HCT116 (cell line): ENCODE measurements at regions not wholly inside any gene's neighbourhood (a gene's known extent, or its start where the extent isn't known, plus 50 kb on each side); places are given as distances from the start of the nearest gene placed in this dataset.

Source experiments
- ATAC-seq: fragments of 200-7000 bp; cut with Tn5 transposase; 2 replicates; pipeline ENCODE4 v1.9.1; 2020; ENCODE audit warnings: mild to moderate bottlenecking, moderate library complexity
- BruUV-seq: library from RNA; stranded (reverse); fragments of 400-500 nt; replicated peaks from 2 replicates; lab custom pipeline; 2021; lab: Mats Ljungman, UMichigan
- CTCF ChIA-PET: fragments of 300-600 bp; sonication (Branson Sonifier 250); formaldehyde crosslinking; loops from one replicate; lab custom pipeline; 2021; ENCODE audit warnings: antibody characterized with exemption; lab: Charles Lee
- POLR2A ChIA-PET: fragments of 300-600, 350-600 bp; sonication (Branson Sonifier 250); formaldehyde crosslinking; loops from one replicate; lab custom pipeline; 2021; ENCODE audit warnings: antibody characterized with exemption; lab: Charles Lee
- RAD21 ChIA-PET, 2 experiments: fragments of 300-600 bp; sonication (Branson Sonifier 250); formaldehyde crosslinking; loops; one replicate each; lab custom pipeline; 2023; ENCODE audit warnings: low total read pairs in 2 of 2; ENCODE audit not compliant: uncharacterized antibody in 2 of 2, unreplicated experiment in 2 of 2, low non-redundant PET in 1 of 2; lab: Charles Lee
- DNase-seq: peaks from one replicate; pipeline ENCODE4 v3.0.0-alpha.2; 2010; ENCODE audit warnings: low read depth, low spot score
- H2AFZ ChIP-seq: fragments of 200-600 bp; shearing (Covaris generic), sonication (generic); 2 replicates; pipeline ENCODE4 v1.6.1; 2017; ENCODE audit warnings: low read depth, mixed run types, mixed read lengths, antibody characterized with exemption, low read length; ENCODE audit not compliant: poor library complexity, severe bottlenecking
- H3K27ac ChIP-seq: 2 replicates; pipeline ENCODE4 v1.5.1; 2012; ENCODE audit warnings: low read depth, low read length
- H3K27me3 ChIP-seq: fragments of 200-600 bp; sonication (generic); 2 replicates; pipeline ENCODE4 v1.6.1; 2016; ENCODE audit warnings: mixed run types, low read length, mixed read lengths; ENCODE audit not compliant: insufficient read depth
- H3K36me3 ChIP-seq, 2 experiments: fragments of 200-500 bp in 1 of 2; fragments of 200-600 bp in 1 of 2; sonication (Bioruptor generic) in 1 of 2; sonication (generic) in 1 of 2; 2 replicates each; pipeline versions ENCODE4 v1.5.1 to v1.6.1; 2014 to 2016; ENCODE audit warnings: low read length in 2 of 2, inconsistent platforms in 1 of 2, mixed read lengths in 1 of 2, mixed run types in 1 of 2; ENCODE audit not compliant: insufficient read depth in 2 of 2, control insufficient read depth in 1 of 2
- H3K4me1 ChIP-seq, 2 experiments: fragments of 200-600 bp in 1 of 2; sonication (generic) in 1 of 2; 2 replicates each; pipeline versions ENCODE4 v1.5.1 to v1.6.1; 2012 to 2017; ENCODE audit warnings: low read length in 2 of 2, inconsistent platforms in 1 of 2, mild to moderate bottlenecking in 1 of 2, mixed read lengths in 1 of 2, mixed run types in 1 of 2, moderate library complexity in 1 of 2; ENCODE audit not compliant: insufficient read depth in 2 of 2, control insufficient read depth in 1 of 2
- H3K4me2 ChIP-seq: fragments of 200-600 bp; sonication (generic); 2 replicates; pipeline ENCODE4 v1.6.1; 2017; ENCODE audit warnings: mixed run types, low read length, mixed read lengths
- H3K4me3 ChIP-seq, 2 experiments: fragments of 200-600 bp in 1 of 2; sonication (generic) in 1 of 2; replicated peaks in 1 of 2; 2 replicates each; pipeline ENCODE4 v1.5.1; 2011 to 2016; ENCODE audit warnings: low read length in 2 of 2, control low read depth in 1 of 2, low read depth in 1 of 2, mild to moderate bottlenecking in 1 of 2, mixed read lengths in 1 of 2, mixed run types in 1 of 2
- H3K79me2 ChIP-seq: fragments of 200-600 bp; sonication (generic); 2 replicates; pipeline ENCODE4 v1.6.1; 2017; ENCODE audit warnings: mild to moderate bottlenecking, mixed run types, low read length, moderate library complexity, mixed read lengths; ENCODE audit not compliant: insufficient read depth
- H3K9ac ChIP-seq: fragments of 200-600 bp; sonication (generic); 2 replicates; pipeline ENCODE4 v1.6.1; 2016; ENCODE audit warnings: low read length, mixed read lengths
- H3K9me2 ChIP-seq: fragments of 200-600 bp; sonication (generic), shearing (Covaris generic); 2 replicates; pipeline ENCODE4 v1.6.1; 2017; ENCODE audit warnings: mixed run types, mild to moderate bottlenecking, moderate library complexity; ENCODE audit not compliant: insufficient read depth
- H3K9me3 ChIP-seq, 2 experiments: fragments of 200-500 bp in 1 of 2; fragments of 200-600 bp in 1 of 2; sonication (Bioruptor generic) in 1 of 2; sonication (generic) in 1 of 2; 2 replicates each; pipeline ENCODE4 v1.6.1; 2014 to 2017; ENCODE audit warnings: low read length in 2 of 2, mixed read lengths in 2 of 2, inconsistent platforms in 1 of 2, low read depth in 1 of 2, mild to moderate bottlenecking in 1 of 2, mixed run types in 1 of 2, moderate library complexity in 1 of 2; ENCODE audit not compliant: control insufficient read depth in 1 of 2, insufficient read depth in 1 of 2
- H4K20me1 ChIP-seq: fragments of 200-600 bp; sonication (generic), shearing (Covaris generic); 2 replicates; pipeline ENCODE4 v1.6.1; 2017; ENCODE audit warnings: mixed run types, mild to moderate bottlenecking, moderate library complexity; ENCODE audit not compliant: insufficient read depth
- CBX3 ChIP-seq: IDR thresholded peaks from 2 replicates; pipeline ENCODE4 v1.6.1; 2012; ENCODE audit warnings: low read depth
- CEBPB ChIP-seq: IDR thresholded peaks from 2 replicates; pipeline ENCODE4 v1.6.1; 2012; ENCODE audit warnings: low read depth
- EZH2 ChIP-seq: fragments of 200-600 bp; sonication (generic); IDR thresholded peaks from 2 replicates; pipeline ENCODE4 v1.6.1; 2017; ENCODE audit warnings: antibody characterized with exemption, mixed run types
- EZH2phosphoT487 ChIP-seq: fragments of 200-600 bp; IDR thresholded peaks from 2 replicates; pipeline ENCODE4 v1.6.1; 2018; ENCODE audit warnings: antibody characterized with exemption, borderline replicate concordance
- FOSL1 ChIP-seq: IDR thresholded peaks from 2 replicates; pipeline ENCODE4 v1.6.1; 2012; ENCODE audit warnings: low read depth
- JUND ChIP-seq: IDR thresholded peaks from 2 replicates; pipeline ENCODE4 v1.6.1; 2012
- POLR2AphosphoS5 ChIP-seq: IDR thresholded peaks from 2 replicates; pipeline ENCODE4 v1.6.1; 2011; ENCODE audit warnings: mild to moderate bottlenecking, low read depth, low read length, moderate library complexity
- RAD21 ChIP-seq: IDR thresholded peaks from 2 replicates; pipeline ENCODE4 v1.6.1; 2012; ENCODE audit warnings: low read depth, mild to moderate bottlenecking
- SIN3A ChIP-seq: IDR thresholded peaks from 2 replicates; pipeline ENCODE4 v1.6.1; 2012; ENCODE audit warnings: low read depth
- SRF ChIP-seq: IDR thresholded peaks from 2 replicates; pipeline ENCODE4 v1.6.1; 2012; ENCODE audit warnings: low read depth
- TCF7L2 ChIP-seq: IDR thresholded peaks from 2 replicates; pipeline ENCODE4 v1.7.0; 2011; ENCODE audit warnings: borderline replicate concordance, inconsistent platforms; ENCODE audit not compliant: insufficient read depth, insufficient read length; ENCODE audit errors: extremely low read depth
- YY1 ChIP-seq: IDR thresholded peaks from 2 replicates; pipeline ENCODE4 v1.6.1; 2011; ENCODE audit warnings: low read length, low read depth, moderate library complexity, mild to moderate bottlenecking; ENCODE audit not compliant: insufficient replicate concordance; ENCODE audit errors: extremely low read depth
- ZFX ChIP-seq: fragments of 450-650 bp; IDR thresholded peaks from 2 replicates; pipeline ENCODE4 v1.6.1; 2017
- intact Hi-C: fragments of 100-400 bp; cut with micrococcal nuclease; formaldehyde crosslinking; loops from 2 replicates; pipeline ENCODE4 v1.10.0; 2022
- TF ChIP-seq, protein P1 (sequence below): IDR thresholded peaks from 2 replicates; pipeline ENCODE4 v1.6.1; 2011; ENCODE audit warnings: mild to moderate bottlenecking, low read length, moderate library complexity; ENCODE audit not compliant: insufficient replicate concordance; ENCODE audit errors: extremely low read depth
- TF ChIP-seq, protein P2 (sequence below): IDR thresholded peaks from 2 replicates; pipeline ENCODE4 v1.6.1; 2012
- TF ChIP-seq, protein P3 (sequence below): IDR thresholded peaks from 2 replicates; pipeline ENCODE4 v1.6.1; 2012

DNA sequence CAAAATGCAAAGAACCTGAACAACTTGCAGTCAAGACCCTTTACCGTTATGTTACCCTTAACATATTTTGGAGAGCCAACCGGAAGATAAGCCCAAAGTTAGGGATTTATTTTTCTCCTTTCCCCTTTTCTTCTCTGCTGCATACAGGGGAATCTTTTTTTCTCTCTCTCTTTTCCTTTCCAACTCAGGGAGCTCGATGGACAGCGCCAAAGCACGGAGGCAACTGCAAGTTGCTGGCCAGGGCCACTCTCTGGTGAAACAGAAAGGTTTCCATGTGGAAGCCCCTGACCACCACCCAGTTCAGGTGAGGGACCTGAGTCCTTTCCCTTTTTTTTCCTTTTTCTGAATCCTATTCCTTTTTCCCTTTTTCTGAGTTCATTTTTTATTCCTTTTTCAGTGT is 98.8 kb upstream of the COX10 start:
- TF ChIP-seq POLR2AphosphoS5 (no peak), TCF7L2 (no peak), EZH2phosphoT487 (no peak), FOSL1 (no peak), YY1 (no peak), SIN3A (no peak), EZH2 (no peak), ZFX (no peak), SRF (no peak), JUND (no peak), CBX3 (no peak), CEBPB (no peak), RAD21 (no peak)
- TF ChIP-seq, protein P1, sequence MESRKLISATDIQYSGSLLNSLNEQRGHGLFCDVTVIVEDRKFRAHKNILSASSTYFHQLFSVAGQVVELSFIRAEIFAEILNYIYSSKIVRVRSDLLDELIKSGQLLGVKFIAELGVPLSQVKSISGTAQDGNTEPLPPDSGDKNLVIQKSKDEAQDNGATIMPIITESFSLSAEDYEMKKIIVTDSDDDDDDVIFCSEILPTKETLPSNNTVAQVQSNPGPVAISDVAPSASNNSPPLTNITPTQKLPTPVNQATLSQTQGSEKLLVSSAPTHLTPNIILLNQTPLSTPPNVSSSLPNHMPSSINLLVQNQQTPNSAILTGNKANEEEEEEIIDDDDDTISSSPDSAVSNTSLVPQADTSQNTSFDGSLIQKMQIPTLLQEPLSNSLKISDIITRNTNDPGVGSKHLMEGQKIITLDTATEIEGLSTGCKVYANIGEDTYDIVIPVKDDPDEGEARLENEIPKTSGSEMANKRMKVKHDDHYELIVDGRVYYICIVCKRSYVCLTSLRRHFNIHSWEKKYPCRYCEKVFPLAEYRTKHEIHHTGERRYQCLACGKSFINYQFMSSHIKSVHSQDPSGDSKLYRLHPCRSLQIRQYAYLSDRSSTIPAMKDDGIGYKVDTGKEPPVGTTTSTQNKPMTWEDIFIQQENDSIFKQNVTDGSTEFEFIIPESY, result no peak
- TF ChIP-seq, protein P2, sequence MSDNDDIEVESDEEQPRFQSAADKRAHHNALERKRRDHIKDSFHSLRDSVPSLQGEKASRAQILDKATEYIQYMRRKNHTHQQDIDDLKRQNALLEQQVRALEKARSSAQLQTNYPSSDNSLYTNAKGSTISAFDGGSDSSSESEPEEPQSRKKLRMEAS, result no peak
- TF ChIP-seq, protein P3, sequence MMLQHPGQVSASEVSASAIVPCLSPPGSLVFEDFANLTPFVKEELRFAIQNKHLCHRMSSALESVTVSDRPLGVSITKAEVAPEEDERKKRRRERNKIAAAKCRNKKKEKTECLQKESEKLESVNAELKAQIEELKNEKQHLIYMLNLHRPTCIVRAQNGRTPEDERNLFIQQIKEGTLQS, result no peak
- Histone ChIP-seq H3K4me3 (no peak overlapping the region), H3K79me2 (no peaks in the 10 kb centered on the region), H3K9me3 (no peaks in the 10 kb centered on the region), H3K9me2 (no peaks in the 10 kb centered on the region), H4K20me1 (no peaks in the 10 kb centered on the region), H3K27ac (no peak overlapping the region), H3K4me2 (no peak overlapping the region), H3K9ac (no peak overlapping the region), H3K36me3 (no peaks in the 10 kb centered on the region), H3K27me3 (peaks cover 5% of the 10 kb centered on the region; the same call in 1 of the 2 replicates), H2AFZ (no peak overlapping the region), H3K4me1 (no peaks in the 10 kb centered on the region)
- ChIA-PET CTCF (no interaction called here), POLR2A (no interaction called here), RAD21 (no interaction called here)
- no TSS peak for BruUV-seq
- intact Hi-C loops, result no loop called here
- no peak for ATAC-seq
- no peak for DNase-seq
